ENCODE measurements at regions not wholly inside any gene's neighbourhood (a gene's known extent, or its start where the extent isn't known, plus 50 kb on each side); places are given as distances from the start of the nearest gene placed in this dataset.
"Not testable (repeated sequence)": the region's sequence is repeated elsewhere in the genome, so short reads cannot be mapped to it uniquely, and the experiment has no call there.

- no peak for DNase-seq
Observed at GRCh38 chr18:38646296-38646695, 1080.7 kb upstream of the CELF4 start.

GRCh38 chr18:38644875-38645641, 1079.5 kb upstream of the CELF4 start:
- DNase-seq = no peak

DNA sequence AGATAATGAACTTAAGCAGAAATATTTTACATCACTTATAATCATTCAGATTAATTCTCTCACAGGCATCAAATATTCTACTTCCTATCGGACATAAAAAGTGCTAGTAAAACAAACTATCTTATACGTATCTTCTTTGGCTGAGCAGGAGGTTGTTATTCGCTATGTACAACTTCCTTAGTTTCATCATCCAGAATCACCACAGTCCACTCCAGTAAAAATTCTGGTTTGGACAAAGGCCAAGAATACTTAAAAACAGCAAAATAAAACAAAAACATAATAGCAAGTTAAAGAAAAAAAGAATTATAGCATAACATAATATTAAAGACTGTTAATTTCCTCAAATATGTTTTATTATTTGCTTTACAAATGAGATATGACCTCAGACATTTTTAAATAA, 1077.1 kb upstream of the CELF4 start:
- no peak for DNase-seq

DNA sequence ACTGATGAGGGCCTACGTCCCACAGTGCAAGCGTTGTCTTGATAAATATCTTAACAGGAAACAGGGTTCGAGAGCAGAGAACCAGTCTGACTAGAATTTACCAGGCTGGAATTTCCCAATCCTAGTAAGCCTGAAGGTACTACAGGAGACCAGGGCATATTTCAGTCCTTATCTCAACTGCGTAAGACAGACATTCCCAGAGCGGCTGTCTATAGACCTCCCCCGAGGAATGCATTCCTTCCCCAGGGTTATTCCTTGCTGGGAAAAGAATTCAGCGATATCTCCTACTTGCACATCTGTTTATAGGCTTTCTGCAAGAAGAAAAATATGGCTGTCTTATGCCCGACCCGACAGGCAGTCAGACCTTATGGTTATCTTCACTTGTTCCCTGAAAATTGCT, 1074.1 kb upstream of the CELF4 start:
- DNase-seq = not testable (repeated sequence)

DNA sequence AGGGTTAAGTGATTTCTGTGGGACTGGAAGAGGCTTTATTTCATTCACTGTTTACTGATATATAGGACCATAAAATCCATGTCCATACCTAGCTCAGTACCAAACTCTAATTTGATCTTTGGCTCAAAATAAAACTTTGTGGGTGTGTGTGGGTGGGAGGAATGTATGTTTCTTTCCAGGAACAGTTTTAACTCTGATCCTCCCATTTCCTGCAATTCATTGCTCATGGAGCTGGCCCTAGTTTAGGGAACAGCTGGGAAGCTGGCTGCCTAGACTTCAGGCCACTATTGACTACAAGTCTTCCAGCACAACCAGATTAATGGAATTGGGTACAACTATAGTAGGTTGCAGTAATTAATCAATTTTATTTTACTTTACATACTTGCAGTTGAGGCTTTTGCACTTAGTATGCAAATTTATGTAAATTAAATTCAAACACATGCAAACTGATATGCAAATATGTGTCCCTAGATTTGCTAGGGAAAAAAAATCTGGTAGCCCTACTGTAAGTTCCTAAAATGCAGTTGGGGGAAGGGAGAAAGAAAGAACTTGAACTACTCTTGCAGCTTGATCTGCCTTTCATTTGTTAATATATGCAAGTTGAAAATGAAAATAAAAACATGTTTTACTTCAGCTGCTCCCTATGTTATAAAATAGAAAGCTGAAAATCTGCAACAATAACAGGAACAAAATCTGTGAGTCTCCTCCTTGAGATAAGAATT, 1070.3 kb upstream of the CELF4 start:
- DNase-seq = no peak

DNA sequence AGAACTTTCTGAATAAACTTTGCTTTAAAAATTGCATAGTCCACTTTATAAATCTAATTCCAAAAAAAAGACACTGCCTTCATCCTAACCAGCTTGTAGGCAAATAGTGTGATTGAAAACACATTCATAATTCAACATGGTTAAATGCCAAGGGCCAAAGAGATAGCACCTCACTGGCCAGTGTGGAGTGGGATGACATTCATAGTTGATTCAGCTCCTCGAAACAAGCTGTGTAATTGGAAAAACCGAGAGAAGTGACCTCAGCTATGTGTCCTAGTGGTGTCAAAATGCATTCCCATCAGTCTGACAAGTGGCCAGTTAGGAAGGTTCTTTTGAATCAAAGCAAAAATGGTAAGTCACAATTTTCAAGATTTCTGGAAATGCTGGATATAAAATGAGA, 1068.5 kb upstream of the CELF4 start:
- no peak for DNase-seq

DNA sequence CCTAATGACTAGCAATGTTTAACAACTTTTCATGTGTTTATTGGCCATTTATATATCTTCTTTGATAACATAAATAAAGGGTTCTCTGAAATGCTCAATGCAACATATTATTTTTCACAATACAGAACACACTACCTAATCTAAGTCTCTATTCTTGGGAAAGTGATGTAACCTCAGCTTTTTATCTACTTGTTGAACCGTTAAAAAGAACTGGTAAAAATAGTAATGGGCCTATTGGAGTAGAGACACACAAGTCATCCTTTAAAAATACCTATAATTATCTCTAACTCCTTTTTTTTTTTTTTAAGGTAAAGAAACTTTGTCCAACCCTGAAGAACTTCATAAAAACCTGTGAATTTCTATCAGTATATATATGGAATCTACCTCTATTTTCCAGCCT, 1067.7 kb upstream of the CELF4 start:
- DNase-seq = no peak

DNA sequence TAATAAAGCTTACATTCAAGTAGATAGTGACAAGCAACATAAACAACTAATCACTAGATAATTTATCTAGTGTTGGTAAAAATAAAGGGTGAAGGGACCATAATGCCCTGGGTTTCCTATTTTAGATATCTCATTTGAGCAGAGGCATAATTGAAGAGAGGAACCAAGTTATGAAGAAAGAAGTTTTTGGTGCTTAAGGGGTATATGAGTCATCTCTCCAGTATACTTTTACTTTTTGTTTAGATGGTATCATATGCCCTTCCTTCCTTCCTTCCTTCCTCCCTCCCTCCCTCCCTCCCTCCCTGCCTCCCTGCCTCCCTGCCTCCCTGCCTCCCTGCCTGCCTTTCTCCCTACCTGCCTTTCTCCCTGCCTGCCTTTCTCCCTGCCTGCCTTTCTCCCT, 1053.5 kb upstream of the CELF4 start:
- no peak for DNase-seq

DNA sequence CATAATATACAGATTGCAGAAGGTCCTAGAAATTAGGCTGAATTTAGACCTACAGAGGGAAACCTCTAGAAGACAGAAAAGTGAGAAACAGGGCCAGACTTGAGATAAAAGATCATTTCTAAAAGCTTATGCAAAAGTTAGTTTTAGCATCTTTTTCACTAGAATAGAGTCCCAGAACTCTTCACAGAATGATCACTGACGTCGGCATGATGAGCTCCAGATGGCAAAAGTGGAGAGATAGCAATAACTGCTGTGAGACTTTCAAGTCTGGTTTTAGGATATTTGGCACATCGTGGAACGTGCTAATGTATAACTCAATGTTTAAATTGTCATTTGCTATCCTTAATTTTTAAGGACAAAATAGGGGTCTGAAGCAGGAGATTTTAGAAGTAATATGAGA, 1050.7 kb upstream of the CELF4 start:
- no peak for DNase-seq

GRCh38 chr18:38612904-38613303, 1047.3 kb upstream of the CELF4 start:
- no peak for DNase-seq

GRCh38 chr18:38611036-38611964, 1045.7 kb upstream of the CELF4 start:
- DNase-seq = no peak

DNA sequence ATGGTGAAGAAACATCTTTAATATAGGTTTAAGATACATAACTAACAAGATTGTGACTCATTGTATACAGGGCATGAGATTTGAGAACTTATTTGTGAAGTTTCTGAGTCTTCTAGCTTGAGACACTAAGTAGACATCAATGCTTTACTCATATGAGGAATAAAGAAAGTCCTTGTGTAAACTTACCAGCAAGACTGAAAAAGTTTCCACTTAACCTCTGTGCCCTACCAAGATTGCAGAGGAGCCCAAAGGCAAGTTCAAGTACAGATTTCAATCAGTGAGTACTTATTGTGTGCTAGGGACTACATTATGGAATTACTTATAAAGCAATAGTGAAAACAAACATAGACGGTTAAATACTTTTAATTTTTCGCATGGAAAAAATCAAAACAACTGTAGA, 1041.2 kb upstream of the CELF4 start:
- no peak for DNase-seq

DNA sequence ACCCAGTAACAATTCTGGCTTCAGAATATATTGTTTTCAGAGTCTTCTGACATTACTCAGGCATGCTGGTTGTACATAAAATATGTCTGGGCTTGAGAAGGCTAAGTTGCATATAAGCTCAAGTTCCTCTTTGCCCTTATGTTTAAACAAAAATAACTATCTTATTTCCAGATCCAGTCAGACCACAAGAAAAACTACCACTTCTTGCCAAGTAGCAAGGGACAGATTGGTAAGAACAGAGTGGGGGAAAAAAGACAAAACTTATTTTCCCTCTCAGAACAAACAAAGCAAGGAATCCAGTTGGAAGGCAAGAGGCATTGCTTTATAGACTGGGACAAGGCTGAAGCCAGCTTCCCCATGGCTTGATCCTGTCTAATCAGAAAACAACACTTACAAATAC, 1036.7 kb upstream of the CELF4 start:
- DNase-seq = no peak

- no peak for DNase-seq
Observed at GRCh38 chr18:38587571-38587970, 1022.0 kb upstream of the CELF4 start.

DNA sequence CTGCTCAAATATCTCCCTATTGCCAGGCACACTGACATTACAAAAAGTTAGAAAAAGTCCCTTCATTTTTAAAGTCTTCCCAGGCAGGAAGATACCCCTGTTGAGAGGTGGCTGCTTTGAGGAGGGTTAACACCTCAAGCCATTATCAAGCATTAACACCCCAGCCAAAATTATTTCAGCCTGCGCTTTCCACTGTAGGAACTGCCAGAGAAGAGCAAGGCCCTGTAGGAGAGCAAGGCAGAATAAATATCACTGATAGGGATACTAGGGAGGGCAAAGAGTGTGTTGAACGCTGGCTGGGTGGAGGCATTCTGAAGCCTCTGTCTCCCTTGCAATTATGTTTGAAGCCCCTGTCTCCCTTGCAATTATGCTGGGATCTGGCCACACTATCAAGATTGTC, 1020.7 kb upstream of the CELF4 start:
- DNase-seq = no peak

DNA sequence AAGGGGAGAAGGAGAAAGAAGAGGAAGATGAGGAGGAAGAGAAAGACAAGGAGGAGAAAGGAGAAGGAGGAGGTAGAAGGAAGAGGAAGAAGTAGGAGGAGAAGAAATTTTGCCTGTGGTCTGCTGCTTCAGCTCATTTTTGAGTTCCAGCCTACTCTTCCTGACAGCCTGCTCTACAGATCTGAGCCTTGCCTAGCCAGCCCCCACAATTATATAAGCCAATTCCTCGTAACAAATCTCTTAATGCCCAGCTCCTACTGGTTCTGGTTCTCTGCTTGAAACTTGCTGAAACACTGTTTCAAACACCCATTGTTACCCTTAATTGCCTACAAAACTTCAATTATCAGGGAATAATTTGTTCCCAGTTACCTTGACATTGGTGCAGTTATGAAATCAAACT, 1014.2 kb upstream of the CELF4 start:
- DNase-seq = no peak

- no peak for DNase-seq
Observed at GRCh38 chr18:38576916-38577315, 1011.3 kb upstream of the CELF4 start.

DNA sequence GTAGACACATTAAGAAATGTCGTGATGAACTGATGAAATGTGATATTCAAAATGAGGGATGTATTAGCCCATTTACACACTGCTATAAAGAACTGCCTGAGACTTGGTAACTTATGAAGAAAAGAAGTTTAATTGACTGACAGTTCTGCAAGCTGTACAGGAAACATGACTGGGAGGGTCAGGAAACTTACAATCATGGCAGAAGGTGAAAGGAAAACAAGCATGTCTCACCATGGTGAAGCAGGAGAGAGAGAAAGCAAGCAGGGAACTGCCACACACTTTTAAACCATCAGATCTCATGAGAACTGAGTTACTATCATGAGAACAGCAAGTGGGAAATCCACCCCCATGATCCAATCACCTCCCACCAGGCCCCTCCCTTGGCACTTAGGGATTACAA, 1010.8 kb upstream of the CELF4 start:
- DNase-seq = no peak

DNA sequence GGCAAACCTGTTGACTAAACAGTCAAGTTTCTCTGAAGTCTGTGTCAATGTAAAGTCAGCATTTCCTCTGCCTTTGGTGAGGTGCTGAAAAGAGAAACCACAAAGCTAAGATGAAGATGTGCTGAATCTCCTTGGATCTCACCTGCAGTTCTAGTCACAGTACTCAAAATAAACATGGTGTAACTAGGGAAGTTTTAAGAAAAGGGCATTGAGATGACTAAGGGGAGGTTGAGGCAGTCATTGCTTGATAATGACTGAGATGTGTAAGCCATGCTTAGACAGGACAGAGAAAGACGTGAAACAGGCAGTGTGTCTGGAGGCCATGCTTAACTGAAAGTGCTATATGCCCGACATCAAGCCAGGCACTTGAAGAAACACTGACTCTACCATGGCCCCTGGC, 1010.0 kb upstream of the CELF4 start:
- DNase-seq = no peak

DNA sequence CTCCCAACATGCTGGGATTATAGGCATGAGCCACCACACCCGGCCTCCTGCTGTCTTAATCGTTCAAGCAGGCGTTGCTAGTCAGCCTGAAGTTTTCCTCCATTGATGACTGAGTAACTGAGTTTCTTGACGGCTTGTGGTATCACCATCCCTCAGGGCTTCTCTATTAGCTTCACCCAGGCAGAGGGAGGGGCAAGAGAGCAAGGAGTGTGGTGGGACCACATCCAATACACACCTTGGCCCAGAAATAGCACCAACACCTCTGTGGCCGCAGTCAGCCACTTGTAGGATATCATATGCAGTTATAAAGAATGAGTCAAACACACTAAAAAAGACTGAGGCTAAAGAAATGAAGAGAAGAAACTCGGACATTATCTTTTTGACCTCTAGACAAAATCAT, 1009.4 kb upstream of the CELF4 start:
- no peak for DNase-seq

DNA sequence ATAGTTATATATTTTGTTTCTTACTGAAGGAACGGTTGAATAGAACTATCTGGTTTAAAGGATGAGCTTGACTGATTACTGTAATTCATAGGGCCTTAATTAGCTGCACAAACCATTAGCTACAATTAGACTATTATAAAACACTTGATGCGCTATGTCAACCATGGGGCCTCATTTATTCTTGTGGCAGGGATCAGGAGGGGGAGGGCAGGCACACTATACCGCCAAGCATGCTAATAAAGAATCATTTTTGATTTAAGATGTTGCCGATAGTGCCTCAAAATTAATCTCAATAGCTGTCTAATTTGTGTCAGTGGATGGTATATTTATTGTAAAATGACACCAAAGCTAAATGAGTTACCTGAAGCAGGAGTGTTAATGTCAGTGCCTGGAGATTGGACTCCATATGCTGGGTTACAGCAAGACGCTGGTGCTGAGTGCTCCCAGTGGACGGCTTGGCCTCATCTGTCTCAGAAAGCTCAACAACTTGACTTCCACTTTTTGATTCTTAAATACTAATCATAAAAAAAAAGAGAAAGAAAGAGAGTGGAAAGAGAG, 1007.0 kb upstream of the CELF4 start:
- no peak for DNase-seq

- DNase-seq = no peak
Observed at GRCh38 chr18:38571651-38572050, 1006.1 kb upstream of the CELF4 start.

DNA sequence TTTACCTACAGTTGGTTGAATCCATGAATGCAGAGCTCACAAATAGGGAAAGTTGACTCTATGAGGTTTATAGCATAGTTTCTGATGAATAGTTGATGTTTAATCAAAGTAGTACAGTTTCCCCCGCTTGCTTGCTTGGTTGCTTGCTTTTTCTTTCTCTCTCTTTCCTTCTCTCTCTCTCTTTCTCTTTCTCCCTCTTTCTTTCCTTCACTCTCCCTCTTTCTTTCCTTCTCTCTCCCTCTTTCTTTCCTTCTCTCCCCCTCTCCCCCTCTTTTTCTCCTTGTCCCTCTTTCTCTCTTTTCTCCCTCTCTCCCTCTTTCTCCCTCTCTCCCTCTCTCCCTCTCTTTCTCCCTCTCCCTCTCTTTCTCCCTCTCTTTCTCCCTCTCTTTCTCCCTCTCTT, 999.9 kb upstream of the CELF4 start:
- no peak for DNase-seq
